OCI-LY7 (cell line): ENCODE measurements at regions not wholly inside any gene's neighbourhood (a gene's known extent, or its start where the extent isn't known, plus 50 kb on each side); places are given as distances from the start of the nearest gene placed in this dataset.

Experiments
- BruUV-seq: library from RNA; stranded (reverse); fragments of 400-500 nt; replicated peaks from 2 replicates; lab custom pipeline; 2021; lab: Mats Ljungman, UMichigan
- CTCF ChIA-PET: fragments of 300-600 bp; sonication (Branson Sonifier 250); formaldehyde crosslinking; loops from one replicate; lab custom pipeline; 2022; ENCODE audit warnings: antibody characterized with exemption; ENCODE audit not compliant: unreplicated experiment; lab: Charles Lee
- POLR2A ChIA-PET: fragments of 300-600 bp; sonication (Branson Sonifier 250); formaldehyde crosslinking; loops from one replicate; lab custom pipeline; 2022; ENCODE audit warnings: antibody characterized with exemption; lab: Charles Lee
- DNase-seq: peaks from one replicate; pipeline ENCODE4 v3.0.0-alpha.2; 2015; ENCODE audit warnings: low spot score
- H2AFZ ChIP-seq: fragments of 200-600 bp; sonication (generic), shearing (Covaris generic); 2 replicates; pipeline ENCODE4 v1.6.1; 2014; ENCODE audit warnings: mild to moderate bottlenecking, antibody characterized with exemption, low read length, moderate library complexity
- H3K27ac ChIP-seq: fragments of 200-600 bp; sonication (generic); 2 replicates; pipeline ENCODE4 v1.5.1; 2014; ENCODE audit warnings: mixed run types, low read depth, mild to moderate bottlenecking, moderate library complexity, low read length, inconsistent platforms; ENCODE audit not compliant: poor library complexity, severe bottlenecking
- H3K36me3 ChIP-seq: fragments of 200-600 bp; sonication (generic); 2 replicates; pipeline ENCODE4 v1.6.1; 2014; ENCODE audit warnings: mild to moderate bottlenecking, antibody characterized with exemption, low read length, moderate library complexity, mixed read lengths; ENCODE audit not compliant: insufficient read depth
- H3K4me1 ChIP-seq: fragments of 200-600 bp; sonication (generic); 2 replicates; pipeline ENCODE4 v1.5.1; 2014; ENCODE audit warnings: mild to moderate bottlenecking, low read length; ENCODE audit not compliant: insufficient read depth, poor library complexity, severe bottlenecking
- H3K4me2 ChIP-seq: fragments of 200-600 bp; sonication (generic); 2 replicates; pipeline ENCODE4 v1.6.1; 2014; ENCODE audit warnings: mild to moderate bottlenecking, low read length
- H3K4me3 ChIP-seq: fragments of 200-600 bp; sonication (generic); 2 replicates; pipeline ENCODE4 v1.5.1; 2014; ENCODE audit warnings: mild to moderate bottlenecking, low read depth, low read length; ENCODE audit not compliant: poor library complexity, severe bottlenecking
- H3K79me2 ChIP-seq: fragments of 200-600 bp; sonication (generic); 2 replicates; pipeline ENCODE4 v1.6.1; 2016; ENCODE audit warnings: low read depth, mild to moderate bottlenecking, low read length, moderate library complexity, mixed read lengths; ENCODE audit not compliant: insufficient read depth
- H3K9me2 ChIP-seq: fragments of 200-600 bp; sonication (generic); 2 replicates; pipeline ENCODE4 v1.6.1; 2016; ENCODE audit warnings: mild to moderate bottlenecking, low read length, mixed read lengths; ENCODE audit not compliant: insufficient read depth
- H3K9me3 ChIP-seq: fragments of 200-600 bp; sonication (generic); 2 replicates; pipeline ENCODE4 v1.6.1; 2014; ENCODE audit warnings: mild to moderate bottlenecking, mixed run types, low read length, mixed read lengths
- H4K20me1 ChIP-seq: fragments of 200-600 bp; sonication (generic); 2 replicates; pipeline ENCODE4 v1.6.1; 2014; ENCODE audit warnings: mild to moderate bottlenecking, antibody characterized with exemption, low read length, moderate library complexity, mixed read lengths; ENCODE audit not compliant: insufficient read depth
- CTCF ChIP-seq: fragments of 200-600 bp; sonication (generic); conservative IDR thresholded peaks from 2 replicates; pipeline ENCODE4 v1.5.1; 2014; ENCODE audit warnings: mild to moderate bottlenecking, antibody characterized with exemption, low read length, moderate library complexity, mixed read lengths
- EZH2phosphoT487 ChIP-seq: fragments of 200-600 bp; sonication (generic); IDR thresholded peaks from 2 replicates; pipeline ENCODE4 v1.6.1; 2018; ENCODE audit warnings: low read depth, borderline replicate concordance, mild to moderate bottlenecking, mixed run types, antibody characterized with exemption, low read length, moderate library complexity, mixed read lengths
- intact Hi-C: fragments of 100-400 bp; cut with micrococcal nuclease; formaldehyde crosslinking; loops from one replicate; pipeline ENCODE4 v1.10.0; 2022; ENCODE audit not compliant: unreplicated experiment

GRCh38 chr22:27613099-27614005 is 188.2 kb downstream of the MN1 start:
- no TSS peak for BruUV-seq
- Histone ChIP-seq H2AFZ (no peak overlapping the region), H3K9me2 (no peaks in the 10 kb centered on the region), H3K9me3 (no peaks in the 10 kb centered on the region), H3K4me1 (no peaks in the 10 kb centered on the region), H3K4me3 (no peak overlapping the region), H4K20me1 (no peaks in the 10 kb centered on the region), H3K36me3 (no peaks in the 10 kb centered on the region), H3K79me2 (no peaks in the 10 kb centered on the region), H3K27ac (no peak overlapping the region), H3K4me2 (no peak overlapping the region)
- TF ChIP-seq CTCF, result no peak
- no peak for TF ChIP-seq EZH2phosphoT487
- intact Hi-C loops, result no loop called here
- DNase-seq, result no peak
- POLR2A ChIA-PET, result no interaction called here
- CTCF ChIA-PET, result no interaction called here

GRCh38 chr22:27614006-27614649 is 187.4 kb downstream of the MN1 start:
- Histone ChIP-seq H3K9me3 (no peaks in the 10 kb centered on the region), H3K9me2 (no peaks in the 10 kb centered on the region), H3K4me1 (no peaks in the 10 kb centered on the region), H4K20me1 (no peaks in the 10 kb centered on the region), H2AFZ (no peak overlapping the region), H3K27ac (no peak overlapping the region), H3K79me2 (no peaks in the 10 kb centered on the region), H3K36me3 (no peaks in the 10 kb centered on the region), H3K4me2 (no peak overlapping the region), H3K4me3 (no peak overlapping the region)
- intact Hi-C loops, result no loop called here
- DNase-seq, result no peak
- no TSS peak for BruUV-seq
- CTCF ChIA-PET, result no interaction called here
- no peak for TF ChIP-seq EZH2phosphoT487
- no peak for TF ChIP-seq CTCF
- POLR2A ChIA-PET, result no interaction called here

- H4K20me1 ChIP-seq, result no peaks in the 10 kb centered on the region
- BruUV-seq, result no TSS peak
- no peak for TF ChIP-seq CTCF
- TF ChIP-seq EZH2phosphoT487, result no peak
Measured at GRCh38 chr22:27614650-27615007, 186.9 kb downstream of the MN1 start.

More at GRCh38 chr22:27614650-27615007, 186.9 kb downstream of the MN1 start:
- Histone ChIP-seq H3K9me3 (no peaks in the 10 kb centered on the region), H3K79me2 (no peaks in the 10 kb centered on the region), H3K27ac (no peak overlapping the region), H2AFZ (no peak overlapping the region), H3K4me1 (no peaks in the 10 kb centered on the region), H3K4me2 (no peak overlapping the region), H3K36me3 (no peaks in the 10 kb centered on the region), H3K4me3 (no peak overlapping the region), H3K9me2 (no peaks in the 10 kb centered on the region)
- intact Hi-C loops, result no loop called here
- ChIA-PET POLR2A (no interaction called here), CTCF (no interaction called here)
- no peak for DNase-seq
